Transverse colon (tissue), 4 donors: ENCODE measurements at regions not wholly inside any gene's neighbourhood (a gene's known extent, or its start where the extent isn't known, plus 50 kb on each side); places are given as distances from the start of the nearest gene placed in this dataset.

Experiments
- DNase-seq: peaks from one replicate; pipeline ENCODE4 v3.0.0-alpha.2; 2019
- H3K27ac ChIP-seq, 4 donors: fragments of 200-600 bp; sonication (generic); 2 replicates each; pipeline ENCODE4 v1.5.1; 2016 to 2018; ENCODE audit warnings: inconsistent platforms in 4 of 4
- H3K27me3 ChIP-seq: fragments of 200-600 bp; sonication (generic); 2 replicates; pipeline ENCODE4 v1.5.1; 2017; ENCODE audit warnings: inconsistent platforms
- H3K36me3 ChIP-seq, 4 donors: fragments of 200-600 bp; sonication (generic); 2 replicates each; pipeline ENCODE4 v1.5.1; 2017 to 2019; ENCODE audit warnings: inconsistent platforms in 4 of 4
- H3K4me1 ChIP-seq, 4 donors: fragments of 200-600 bp; sonication (generic); 2 replicates each; pipeline ENCODE4 v1.5.1; 2017 to 2020; ENCODE audit warnings: inconsistent platforms in 4 of 4
- H3K4me3 ChIP-seq, 4 donors: fragments of 200-600 bp; sonication (generic); 1 replicate in 1 of 4; 2 replicates in 3 of 4; pipeline versions ENCODE4 v1.5.1 to v1.6.1; 2017 to 2019; ENCODE audit warnings: inconsistent platforms in 4 of 4
- H3K9me3 ChIP-seq, 2 donors: fragments of 200-600 bp; sonication (generic); 2 replicates each; pipeline ENCODE4 v1.5.1; 2017 to 2019; ENCODE audit warnings: inconsistent platforms in 2 of 2
- CTCF ChIP-seq, 5 experiments: fragments of 200-600 bp in 3 of 5; fragments of 450-650 bp in 2 of 5; sonication (generic) in 3 of 5; IDR thresholded peaks; 1 replicate in 2 of 5; 2 replicates in 3 of 5; pipeline ENCODE4 v1.5.1; 2016 to 2017; ENCODE audit warnings: antibody characterized with exemption in 5 of 5, inconsistent platforms in 3 of 5, mild to moderate bottlenecking in 2 of 5, moderate library complexity in 1 of 5
- EP300 ChIP-seq: sonication (generic); formaldehyde crosslinking; IDR thresholded peaks from one replicate; pipeline ENCODE4 v1.6.1; 2017; ENCODE audit warnings: antibody characterized with exemption, low read depth
- POLR2A ChIP-seq: fragments of 450-650 bp; IDR thresholded peaks from one replicate; pipeline ENCODE4 v1.6.1; 2016; ENCODE audit warnings: antibody characterized with exemption, mild to moderate bottlenecking, moderate library complexity
- POLR2AphosphoS5 ChIP-seq, 3 donors: sonication (generic); formaldehyde crosslinking; IDR thresholded peaks; one replicate each; pipeline ENCODE4 v1.6.1; 2016; ENCODE audit warnings: antibody characterized with exemption in 3 of 3
- WGBS, 2 donors: methylation state at CpG; one replicate each; pipeline ENCODE4 v1.1.5; 2018; ENCODE audit warnings: low coverage in 1 of 2; 5-methylcytosine and 5-hydroxymethylcytosine counted together
- in situ Hi-C, 4 donors: fragments of 200-750 bp; cut with MboI; loops; one replicate each; pipeline versions ENCODE4 v1.15.0 to v1.15.1; 2017; ENCODE audit warnings: low sequenced_read_pairs in 3 of 4, low pct_ligation_motif_present in 1 of 4, low pct_unique_long_range_greater_than_20kb in 1 of 4
- intact Hi-C: fragments of 100-400 bp; cut with DNase I; formaldehyde crosslinking; loops from one replicate; pipeline ENCODE4 v1.15.1; 2023; ENCODE audit warnings: low total_unique reads

GRCh38 chr13:21960108-21960507 lies 289.2 kb downstream of the FGF9 start:
- no peaks in the 10 kb centered on the region for H3K36me3 ChIP-seq
- H3K4me1 ChIP-seq: no peaks in the 10 kb centered on the region
- intact Hi-C loops: no loop called here
- DNase-seq: no peak
- 90 to 94% methylated on average over 3 of the region's 3 CpGs for WGBS, 2 donors
- H3K27me3 ChIP-seq: no peaks in the 10 kb centered on the region
- H3K4me3 ChIP-seq: no peak overlapping the region
- peaks cover 0 to 5% of the 10 kb centered on the region in 2 donors for H3K9me3 ChIP-seq
- H3K27ac ChIP-seq: no peak overlapping the region
- in situ Hi-C loops: no loop called here
- TF ChIP-seq CTCF (IDR thresholded peaks at IDR 0.05) (no peak), POLR2A (no peak), POLR2AphosphoS5 (IDR thresholded peaks at IDR 0.05) (no peak), EP300 (no peak)

- in situ Hi-C loops: no loop called here
- Histone ChIP-seq H3K4me3 (no peak overlapping the region), H3K4me1 (no peaks in the 10 kb centered on the region), H3K27ac (no peak overlapping the region), H3K27me3 (no peaks in the 10 kb centered on the region), H3K36me3 (no peaks in the 10 kb centered on the region), H3K9me3 (peaks cover 0 to 5% of the 10 kb centered on the region in 2 donors)
- intact Hi-C loops: no loop called here
- 84 to 92% methylated on average over 4 to 5 of the region's 5 CpGs for WGBS, 2 donors
- no peak for DNase-seq
- no peak for TF ChIP-seq POLR2AphosphoS5 (IDR thresholded peaks at IDR 0.05)
- no peak for TF ChIP-seq EP300
Observed at GRCh38 chr13:21964686-21965085, 293.8 kb downstream of the FGF9 start.

GRCh38 chr13:21965095-21965494 lies 294.2 kb downstream of the FGF9 start:
- intact Hi-C loops: no loop called here
- Histone ChIP-seq H3K27ac (no peak overlapping the region), H3K4me3 (no peak overlapping the region), H3K36me3 (no peaks in the 10 kb centered on the region), H3K9me3 (peaks cover 0 to 5% of the 10 kb centered on the region in 2 donors), H3K4me1 (no peaks in the 10 kb centered on the region), H3K27me3 (no peaks in the 10 kb centered on the region)
- no peak for TF ChIP-seq CTCF (IDR thresholded peaks at IDR 0.05)
- TF ChIP-seq POLR2A: no peak
- TF ChIP-seq POLR2AphosphoS5 (IDR thresholded peaks at IDR 0.05): no peak
- TF ChIP-seq EP300: no peak
- 91 to 93% methylated on average over 12 to 14 of the region's 14 CpGs for WGBS, 2 donors
- in situ Hi-C loops: no loop called here
- DNase-seq: no peak

GRCh38 chr13:21966014-21966413 lies 295.1 kb downstream of the FGF9 start:
- no peaks in the 10 kb centered on the region for H3K27me3 ChIP-seq

More at GRCh38 chr13:21966014-21966413, 295.1 kb downstream of the FGF9 start:
- WGBS, 2 donors: 64 to 87% methylated on average over 2 to 4 of the region's 4 CpGs
- Histone ChIP-seq H3K4me1 (no peaks in the 10 kb centered on the region), H3K27ac (no peak overlapping the region), H3K4me3 (no peak overlapping the region), H3K36me3 (no peaks in the 10 kb centered on the region), H3K9me3 (peaks cover 0 to 5% of the 10 kb centered on the region in 2 donors)
- no peak for TF ChIP-seq POLR2AphosphoS5 (IDR thresholded peaks at IDR 0.05)
- no peak for TF ChIP-seq CTCF (IDR thresholded peaks at IDR 0.05)
- TF ChIP-seq POLR2A: no peak
- no peak for TF ChIP-seq EP300
- no peak for DNase-seq
- in situ Hi-C loops: no loop called here
- intact Hi-C loops: no loop called here
